DND-41 (cell line): ENCODE measurements at regions not wholly inside any gene's neighbourhood (a gene's known extent, or its start where the extent isn't known, plus 50 kb on each side); places are given as distances from the start of the nearest gene placed in this dataset.

Experiments used
- ATAC-seq: fragments of 200-7000 bp; cut with Tn5 transposase; 3 replicates; pipeline ENCODE4 v1.9.1; 2021; ENCODE audit warnings: low read depth; ENCODE audit not compliant: insufficient read depth
- DNase-seq: peaks from one replicate; pipeline ENCODE4 v3.0.0-alpha.2; 2020
- H2AFZ ChIP-seq: 2 replicates; pipeline ENCODE4 v1.6.0; 2012; ENCODE audit warnings: low read depth, low read length
- H3K27ac ChIP-seq: 2 replicates; pipeline ENCODE4 v1.5.1; 2012; ENCODE audit warnings: low read length, inconsistent platforms
- H3K27me3 ChIP-seq: fragments of 200-600 bp; sonication (generic); 2 replicates; pipeline ENCODE4 v1.6.0; 2012; ENCODE audit warnings: low read length, mild to moderate bottlenecking, inconsistent platforms; ENCODE audit not compliant: insufficient read depth, poor library complexity
- H3K36me3 ChIP-seq: 2 replicates; pipeline ENCODE4 v1.5.1; 2012; ENCODE audit warnings: low read length, inconsistent platforms; ENCODE audit not compliant: insufficient read depth
- H3K4me1 ChIP-seq: 2 replicates; pipeline ENCODE4 v1.5.1; 2012; ENCODE audit warnings: mild to moderate bottlenecking, low read length; ENCODE audit not compliant: insufficient read depth
- H3K4me2 ChIP-seq: 2 replicates; pipeline ENCODE4 v1.6.0; 2012; ENCODE audit warnings: mild to moderate bottlenecking, moderate library complexity, low read length, inconsistent platforms; ENCODE audit not compliant: insufficient read depth
- H3K4me3 ChIP-seq, 2 experiments: fragments of 200-600 bp in 1 of 2; shearing (Covaris generic) in 1 of 2; 2 replicates each; pipeline ENCODE4 v1.5.1; 2012 to 2016; ENCODE audit warnings: inconsistent platforms in 2 of 2, low read length in 2 of 2, mild to moderate bottlenecking in 2 of 2, low read depth in 1 of 2, moderate library complexity in 1 of 2
- H3K79me2 ChIP-seq: 2 replicates; pipeline ENCODE4 v1.6.0; 2012; ENCODE audit warnings: low read length, inconsistent platforms; ENCODE audit not compliant: insufficient read depth
- H3K9ac ChIP-seq: 2 replicates; pipeline ENCODE4 v1.6.0; 2012; ENCODE audit warnings: low read depth, mild to moderate bottlenecking, inconsistent platforms, low read length, moderate library complexity
- H3K9me3 ChIP-seq: 2 replicates; pipeline ENCODE4 v1.5.1; 2012; ENCODE audit warnings: low read length, moderate library complexity, mild to moderate bottlenecking, inconsistent platforms; ENCODE audit not compliant: insufficient read depth, severe bottlenecking
- H4K20me1 ChIP-seq: 2 replicates; pipeline ENCODE4 v1.6.0; 2012; ENCODE audit warnings: low read length; ENCODE audit not compliant: insufficient read depth
- EZH2 ChIP-seq: IDR thresholded peaks from 3 replicates; pipeline ENCODE4 v1.6.1; 2012; ENCODE audit warnings: borderline replicate concordance, low read depth, mild to moderate bottlenecking, moderate library complexity, low read length, inconsistent platforms; ENCODE audit not compliant: severe bottlenecking
- TF ChIP-seq, protein P1 (sequence below): IDR thresholded peaks from 2 replicates; pipeline ENCODE4 v1.5.1; 2012; ENCODE audit warnings: borderline replicate concordance, low read length, moderate library complexity, mild to moderate bottlenecking; ENCODE audit not compliant: poor library complexity, severe bottlenecking; ENCODE audit errors: extremely low read depth

DNA sequence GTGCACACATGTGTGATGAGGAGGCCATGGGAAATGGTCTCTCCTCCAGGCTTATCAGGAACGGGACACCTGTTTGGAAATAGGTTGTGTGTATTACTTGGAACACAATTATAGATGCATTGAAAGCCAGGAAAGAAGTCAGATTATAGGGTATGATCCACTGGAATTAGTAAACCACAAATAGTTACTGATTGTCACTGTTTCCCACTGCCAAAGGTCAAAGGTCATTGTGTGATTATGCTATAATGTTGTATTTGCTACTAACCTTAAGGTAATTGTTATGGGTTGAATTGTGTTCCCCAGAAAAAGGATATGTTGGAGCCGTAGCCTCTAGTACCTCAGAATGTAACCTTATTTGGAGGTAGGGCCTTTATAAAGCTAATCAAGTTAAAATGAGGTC is 129.9 kb upstream of the FBXO33 start:
- H3K4me1 ChIP-seq: no peaks in the 10 kb centered on the region
- no peak overlapping the region for H3K9ac ChIP-seq
- H3K36me3 ChIP-seq: no peaks in the 10 kb centered on the region
- no peaks in the 10 kb centered on the region for H4K20me1 ChIP-seq
- DNase-seq (no peak), ATAC-seq (no peak)
- no peaks in the 10 kb centered on the region for H3K27me3 ChIP-seq
- H2AFZ ChIP-seq: no peak overlapping the region
- H3K4me2 ChIP-seq: no peak overlapping the region
- TF ChIP-seq, protein P1, sequence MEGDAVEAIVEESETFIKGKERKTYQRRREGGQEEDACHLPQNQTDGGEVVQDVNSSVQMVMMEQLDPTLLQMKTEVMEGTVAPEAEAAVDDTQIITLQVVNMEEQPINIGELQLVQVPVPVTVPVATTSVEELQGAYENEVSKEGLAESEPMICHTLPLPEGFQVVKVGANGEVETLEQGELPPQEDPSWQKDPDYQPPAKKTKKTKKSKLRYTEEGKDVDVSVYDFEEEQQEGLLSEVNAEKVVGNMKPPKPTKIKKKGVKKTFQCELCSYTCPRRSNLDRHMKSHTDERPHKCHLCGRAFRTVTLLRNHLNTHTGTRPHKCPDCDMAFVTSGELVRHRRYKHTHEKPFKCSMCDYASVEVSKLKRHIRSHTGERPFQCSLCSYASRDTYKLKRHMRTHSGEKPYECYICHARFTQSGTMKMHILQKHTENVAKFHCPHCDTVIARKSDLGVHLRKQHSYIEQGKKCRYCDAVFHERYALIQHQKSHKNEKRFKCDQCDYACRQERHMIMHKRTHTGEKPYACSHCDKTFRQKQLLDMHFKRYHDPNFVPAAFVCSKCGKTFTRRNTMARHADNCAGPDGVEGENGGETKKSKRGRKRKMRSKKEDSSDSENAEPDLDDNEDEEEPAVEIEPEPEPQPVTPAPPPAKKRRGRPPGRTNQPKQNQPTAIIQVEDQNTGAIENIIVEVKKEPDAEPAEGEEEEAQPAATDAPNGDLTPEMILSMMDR: no peak
- TF ChIP-seq EZH2: no peak
- H3K79me2 ChIP-seq: no peaks in the 10 kb centered on the region
- H3K4me3 ChIP-seq: no peak overlapping the region
- no peak overlapping the region for H3K27ac ChIP-seq
- H3K9me3 ChIP-seq: peaks cover 10% of the 10 kb centered on the region

DNA sequence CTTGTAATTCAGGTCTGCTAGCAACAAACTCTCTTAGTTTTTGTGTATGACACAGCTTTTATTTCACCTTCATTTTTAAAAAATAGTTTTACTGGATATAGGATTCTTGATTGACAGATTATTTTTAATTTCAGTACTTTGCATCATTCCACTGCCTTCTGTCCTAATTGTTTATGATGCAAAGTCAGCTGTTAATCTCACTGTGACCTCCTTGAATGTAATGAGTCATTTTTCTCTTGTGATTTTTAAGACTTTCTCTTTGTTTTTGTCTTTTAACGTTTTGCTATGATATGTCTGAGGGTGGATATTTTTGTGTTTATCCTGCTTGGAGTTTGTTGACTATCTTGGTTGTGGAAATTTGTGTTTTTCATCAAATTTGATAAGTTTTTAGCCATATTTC is 126.3 kb upstream of the FBXO33 start:
- H3K9ac ChIP-seq: no peak overlapping the region
- no peak overlapping the region for H3K4me2 ChIP-seq
- DNase-seq (no peak), ATAC-seq (no peak)
- no peaks in the 10 kb centered on the region for H3K4me1 ChIP-seq
- no peak overlapping the region for H2AFZ ChIP-seq
- H3K4me3 ChIP-seq: no peak overlapping the region
- H3K27me3 ChIP-seq: no peaks in the 10 kb centered on the region
- H3K79me2 ChIP-seq: no peaks in the 10 kb centered on the region
- TF ChIP-seq EZH2: no peak
- TF ChIP-seq, protein P1: no peak
- no peaks in the 10 kb centered on the region for H4K20me1 ChIP-seq
- no peak overlapping the region for H3K27ac ChIP-seq
- H3K9me3 ChIP-seq: peaks cover 10% of the 10 kb centered on the region
- no peaks in the 10 kb centered on the region for H3K36me3 ChIP-seq

DNA sequence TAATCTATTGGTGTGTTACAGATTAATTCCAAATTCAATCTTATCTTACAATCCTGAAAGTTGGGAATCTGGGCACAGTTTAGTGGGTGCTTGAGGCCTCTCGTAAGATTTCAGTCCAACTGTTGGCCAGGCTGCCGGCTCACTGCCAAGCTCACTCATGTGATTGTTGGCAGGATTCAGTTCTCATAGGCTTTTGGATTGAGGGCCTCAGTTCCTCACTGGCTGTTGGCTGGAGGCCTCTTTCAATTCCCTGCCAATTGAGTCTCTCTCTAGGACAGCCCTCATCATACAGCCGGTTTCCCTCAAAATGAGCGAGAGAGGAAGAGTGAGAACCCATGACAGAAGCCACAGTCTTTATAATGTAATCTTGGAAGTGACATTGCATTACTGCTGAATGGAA is 123.5 kb upstream of the FBXO33 start:
- ATAC-seq: no peak
- no peak overlapping the region for H2AFZ ChIP-seq
- H3K4me3 ChIP-seq: no peak overlapping the region
- H3K79me2 ChIP-seq: no peaks in the 10 kb centered on the region
- H3K36me3 ChIP-seq: no peaks in the 10 kb centered on the region
- H3K9me3 ChIP-seq: peaks cover 10% of the 10 kb centered on the region
- H3K27me3 ChIP-seq: no peaks in the 10 kb centered on the region
- no peaks in the 10 kb centered on the region for H4K20me1 ChIP-seq
- DNase-seq: no peak
- no peaks in the 10 kb centered on the region for H3K4me1 ChIP-seq
- no peak overlapping the region for H3K4me2 ChIP-seq
- TF ChIP-seq, protein P1: no peak
- TF ChIP-seq EZH2: no peak
- no peak overlapping the region for H3K9ac ChIP-seq
- H3K27ac ChIP-seq: no peak overlapping the region

DNA sequence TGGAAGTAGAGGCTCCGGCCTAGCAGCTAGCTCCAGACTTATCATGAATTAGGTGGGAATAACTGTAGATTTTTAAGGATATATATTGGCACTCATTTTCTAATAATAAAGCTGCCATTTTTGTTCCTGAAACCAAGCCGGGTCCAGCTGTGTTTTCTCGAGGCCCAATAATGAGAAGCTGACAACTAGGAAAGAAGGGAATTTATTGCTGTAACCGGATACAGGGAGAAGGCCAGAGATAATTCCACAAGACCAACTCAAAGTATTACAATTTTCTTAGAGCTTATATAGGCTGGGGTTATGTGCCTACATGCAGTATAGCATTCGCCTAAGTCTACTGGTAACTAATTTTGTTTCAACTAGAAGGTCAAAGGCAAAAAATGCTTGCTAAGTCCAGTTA is 122.3 kb upstream of the FBXO33 start:
- Histone ChIP-seq H3K27me3 (no peaks in the 10 kb centered on the region), H3K27ac (no peak overlapping the region), H3K9me3 (peaks cover 10% of the 10 kb centered on the region), H4K20me1 (no peaks in the 10 kb centered on the region), H3K36me3 (no peaks in the 10 kb centered on the region), H3K4me2 (no peak overlapping the region), H3K4me1 (no peaks in the 10 kb centered on the region), H3K4me3 (no peak overlapping the region), H3K79me2 (no peaks in the 10 kb centered on the region), H2AFZ (no peak overlapping the region), H3K9ac (no peak overlapping the region)
- TF ChIP-seq, protein P1: no peak
- TF ChIP-seq EZH2: no peak
- ATAC-seq (no peak), DNase-seq (no peak)
